H1 (cell line): ENCODE measurements at regions not wholly inside any gene's neighbourhood (a gene's known extent, or its start where the extent isn't known, plus 50 kb on each side); places are given as distances from the start of the nearest gene placed in this dataset.

Experiments
- CTCF ChIA-PET: fragments of 300-600 bp; sonication (Branson Sonifier 250); formaldehyde crosslinking; loops from one replicate; lab custom pipeline; 2021; ENCODE audit not compliant: partially characterized antibody; lab: Charles Lee
- POLR2A ChIA-PET: fragments of 300-600 bp; sonication (Branson Sonifier 250); formaldehyde crosslinking; loops from one replicate; lab custom pipeline; 2021; ENCODE audit warnings: inconsistent platforms; ENCODE audit not compliant: partially characterized antibody; lab: Charles Lee
- DNase-seq, 2 experiments: peaks; one replicate each; pipeline versions ENCODE4 v3.0.0 to v3.0.0-alpha.2; 2010 to 2022; ENCODE audit warnings: low spot score in 2 of 2, low read depth in 1 of 2, mixed read lengths in 1 of 2
- FAIRE-seq: peaks from 2 replicates; lab custom pipeline; 2011; peaks lifted over from hg19 to GRCh38; lab: Jason Lieb, UNC
- H2AFZ ChIP-seq: 2 replicates; pipeline ENCODE4 v1.8.1; 2012; ENCODE audit warnings: low read length, inconsistent platforms
- H2AK5ac ChIP-seq: 2 replicates; pipeline ENCODE4 v1.6.1; 2013; ENCODE audit warnings: low read depth, low read length
- H2BK120ac ChIP-seq: replicated peaks from 2 replicates; pipeline ENCODE3; 2013; ENCODE audit warnings: low read depth, low read length, inconsistent platforms
- H2BK12ac ChIP-seq: 2 replicates; pipeline ENCODE4 v1.6.1; 2013; ENCODE audit warnings: low read depth, low read length
- H2BK15ac ChIP-seq: 2 replicates; pipeline ENCODE4 v1.6.1; 2013; ENCODE audit warnings: low read length
- H2BK20ac ChIP-seq: 2 replicates; pipeline ENCODE4 v1.6.1; 2013; ENCODE audit warnings: low read length
- H2BK5ac ChIP-seq: 2 replicates; pipeline ENCODE4 v1.6.1; 2013; ENCODE audit warnings: low read depth, low read length
- H3K14ac ChIP-seq: 2 replicates; pipeline ENCODE4 v1.6.1; 2013; ENCODE audit warnings: inconsistent platforms; ENCODE audit not compliant: insufficient read length
- H3K18ac ChIP-seq: 2 replicates; pipeline ENCODE4 v1.6.1; 2013; ENCODE audit warnings: low read length; ENCODE audit errors: extremely low read depth
- H3K23ac ChIP-seq: 2 replicates; pipeline ENCODE4 v1.6.1; 2013; ENCODE audit warnings: inconsistent platforms; ENCODE audit not compliant: insufficient read length
- H3K23me2 ChIP-seq: 2 replicates; pipeline ENCODE4 v1.6.1; 2013; ENCODE audit warnings: low read depth, low read length
- H3K27ac ChIP-seq: 2 replicates; pipeline ENCODE4 v1.6.1; 2011; ENCODE audit warnings: low read depth, low read length, inconsistent platforms
- H3K27me3 ChIP-seq, 4 experiments: replicated peaks in 1 of 4; 1 replicate in 1 of 4; 2 replicates in 3 of 4; pipeline versions ENCODE4 v1.6.1 to v1.8.1; 2011 to 2013; ENCODE audit warnings: low read length in 3 of 4, mild to moderate bottlenecking in 3 of 4, inconsistent platforms in 2 of 4, mixed read lengths in 2 of 4, moderate library complexity in 1 of 4; ENCODE audit not compliant: control insufficient read depth in 3 of 4, insufficient read depth in 3 of 4; ENCODE audit errors: extremely low read depth in 1 of 4
- H3K36me3 ChIP-seq, 4 experiments: 2 replicates each; pipeline versions ENCODE4 v1.6.1 to v1.8.1; 2011 to 2013; ENCODE audit warnings: mild to moderate bottlenecking in 4 of 4, low read length in 3 of 4, moderate library complexity in 2 of 4, control low read depth in 1 of 4, inconsistent platforms in 1 of 4; ENCODE audit not compliant: insufficient read depth in 4 of 4, control insufficient read depth in 2 of 4
- H3K4ac ChIP-seq: replicated peaks from 2 replicates; pipeline ENCODE3; 2013; ENCODE audit warnings: low read length, low read depth, mixed read lengths, inconsistent platforms; ENCODE audit not compliant: insufficient read length
- H3K4me1 ChIP-seq, 4 experiments: replicated peaks in 1 of 4; 1 replicate in 1 of 4; 2 replicates in 3 of 4; pipeline versions ENCODE4 v1.6.1 to v1.8.1; 2011 to 2013; ENCODE audit warnings: low read length in 3 of 4, inconsistent platforms in 2 of 4, mixed read lengths in 1 of 4; ENCODE audit not compliant: insufficient read depth in 4 of 4, control insufficient read depth in 3 of 4
- H3K4me2 ChIP-seq, 2 experiments: 2 replicates each; pipeline versions ENCODE4 v1.6.1 to v1.8.1; 2011 to 2013; ENCODE audit warnings: low read depth in 2 of 2, low read length in 2 of 2, control low read depth in 1 of 2, inconsistent platforms in 1 of 2, mild to moderate bottlenecking in 1 of 2; ENCODE audit not compliant: insufficient read depth in 1 of 2
- H3K4me3 ChIP-seq, 4 experiments: fragments of 200-600, 300-600 bp in 1 of 4; sonication (generic), shearing (Covaris generic), sonication (Bioruptor Twin) in 1 of 4; 2 replicates each; pipeline versions ENCODE4 v1.5.1 to v1.8.1; 2011 to 2016; ENCODE audit warnings: low read length in 4 of 4, low read depth in 3 of 4, control low read depth in 2 of 4, inconsistent platforms in 2 of 4, mild to moderate bottlenecking in 2 of 4, mixed read lengths in 1 of 4, moderate library complexity in 1 of 4; ENCODE audit not compliant: insufficient read depth in 2 of 4; ENCODE audit errors: extremely low read depth in 1 of 4
- H3K56ac ChIP-seq: replicated peaks from 2 replicates; pipeline ENCODE3; 2013; ENCODE audit warnings: low read depth, mild to moderate bottlenecking, mixed read lengths, low read length, inconsistent platforms; ENCODE audit not compliant: insufficient read length
- H3K79me1 ChIP-seq: 2 replicates; pipeline ENCODE4 v1.6.1; 2013; ENCODE audit warnings: low read depth, low read length, control low read depth
- H3K79me2 ChIP-seq, 2 experiments: 2 replicates each; pipeline versions ENCODE4 v1.6.1 to v1.8.1; 2012 to 2013; ENCODE audit warnings: low read length in 2 of 2, mild to moderate bottlenecking in 2 of 2, inconsistent platforms in 1 of 2; ENCODE audit not compliant: insufficient read depth in 2 of 2, control insufficient read depth in 1 of 2
- H3K9ac ChIP-seq, 4 experiments: replicated peaks in 1 of 4; 1 replicate in 1 of 4; 2 replicates in 3 of 4; pipeline versions ENCODE4 v1.6.1 to v1.8.1; 2011 to 2013; ENCODE audit warnings: low read depth in 3 of 4, low read length in 3 of 4, control low read depth in 2 of 4, mild to moderate bottlenecking in 2 of 4, moderate library complexity in 2 of 4, inconsistent platforms in 1 of 4; ENCODE audit errors: extremely low read depth in 1 of 4
- H3K9me3 ChIP-seq, 2 experiments: 2 replicates each; pipeline versions ENCODE4 v1.6.1 to v1.8.1; 2012 to 2013; ENCODE audit warnings: mild to moderate bottlenecking in 2 of 2, moderate library complexity in 2 of 2, control low read depth in 1 of 2, inconsistent platforms in 1 of 2, low read depth in 1 of 2, low read length in 1 of 2, mixed read lengths in 1 of 2; ENCODE audit not compliant: insufficient read depth in 2 of 2
- H4K20me1 ChIP-seq, 2 experiments: replicated peaks in 1 of 2; 2 replicates each; pipeline versions ENCODE3 to v1.8.1; 2011 to 2013; ENCODE audit warnings: inconsistent platforms in 2 of 2, low read length in 2 of 2, mild to moderate bottlenecking in 1 of 2; ENCODE audit not compliant: insufficient read depth in 2 of 2, control insufficient read depth in 1 of 2
- H4K5ac ChIP-seq: 2 replicates; pipeline ENCODE4 v1.6.1; 2013; ENCODE audit warnings: low read length, low read depth, mixed read lengths, inconsistent platforms; ENCODE audit not compliant: insufficient read length
- H4K8ac ChIP-seq: 2 replicates; pipeline ENCODE4 v1.8.0; 2013; ENCODE audit warnings: mild to moderate bottlenecking, moderate library complexity, low read length, inconsistent platforms; ENCODE audit not compliant: insufficient read depth; ENCODE audit errors: extremely low read depth
- H4K91ac ChIP-seq: replicated peaks from 2 replicates; pipeline ENCODE3; 2013; ENCODE audit warnings: low read length, mixed read lengths, inconsistent platforms; ENCODE audit not compliant: insufficient read length
- CTCF ChIP-seq, 3 experiments: IDR thresholded peaks; 1 replicate in 2 of 3; 2 replicates in 1 of 3; pipeline versions ENCODE4 v1.5.1 to v1.6.1; 2011; ENCODE audit warnings: low read length in 3 of 3, mild to moderate bottlenecking in 3 of 3, inconsistent platforms in 2 of 3, low read depth in 1 of 3, moderate library complexity in 1 of 3; ENCODE audit not compliant: insufficient read depth in 1 of 3; ENCODE audit errors: control extremely low read depth in 1 of 3
- POLR2A ChIP-seq, 2 experiments: IDR thresholded peaks; 1 replicate in 1 of 2; 2 replicates in 1 of 2; pipeline ENCODE4 v1.6.1; 2011; ENCODE audit warnings: low read depth in 2 of 2, low read length in 2 of 2, mild to moderate bottlenecking in 2 of 2; ENCODE audit errors: control extremely low read depth in 1 of 2
- RAD21 ChIP-seq, 2 experiments: IDR thresholded peaks in 1 of 2; conservative IDR thresholded peaks in 1 of 2; 2 replicates each; pipeline ENCODE4 v1.6.1; 2011; ENCODE audit warnings: low read depth in 2 of 2, low read length in 2 of 2, improper control_type of control experiment in 1 of 2, inconsistent platforms in 1 of 2, mild to moderate bottlenecking in 1 of 2, moderate library complexity in 1 of 2
- SUZ12 ChIP-seq: fragments of 200-600 bp; sonication (generic); IDR thresholded peaks from 2 replicates; pipeline ENCODE4 v1.6.1; 2012; ENCODE audit warnings: mild to moderate bottlenecking, inconsistent platforms, low read length, moderate library complexity, mixed read lengths
- WGBS, 2 experiments: shearing (Covaris generic) in 1 of 2; methylation state at CpG; one replicate each; pipeline versions ENCODE4 v1.1.6 to v1.1.7; 2013 to 2015; ENCODE audit warnings: low lambda C conversion rate in 2 of 2, mixed read lengths in 2 of 2, inconsistent platforms in 1 of 2, low coverage in 1 of 2, missing lambda C conversion rate in 1 of 2; ENCODE audit not compliant: insufficient replicate concordance in 2 of 2, insufficient coverage in 1 of 2, insufficient read length in 1 of 2; ENCODE audit errors: extremely low coverage in 1 of 2, missing lambda C conversion rate in 1 of 2; 5-methylcytosine and 5-hydroxymethylcytosine counted together

GRCh38 chr7:13047061-13047460 lies 359.6 kb downstream of the ARL4A start:
- ChIA-PET POLR2A (no interaction called here), CTCF (interaction anchor here (0.6 kb wide), 1 partner anchor 410 kb away, joined by 3 read pairs; no protein-coding TSS in a partner anchor)
- Histone ChIP-seq H2AK5ac (no peak overlapping the region), H3K9ac (no peak overlapping the region), H3K79me2 (no peaks in the 10 kb centered on the region), H3K36me3 (no peaks in the 10 kb centered on the region), H3K23me2 (no peaks in the 10 kb centered on the region), H2BK5ac (no peak overlapping the region), H2BK15ac (no peak overlapping the region), H3K14ac (no peak overlapping the region), H4K20me1 (no peaks in the 10 kb centered on the region), H3K27me3 (no peaks in the 10 kb centered on the region), H2BK20ac (no peak overlapping the region), H3K79me1 (no peaks in the 10 kb centered on the region), H3K4me1 (no peaks in the 10 kb centered on the region), H4K8ac (no peak overlapping the region), H2BK12ac (no peak overlapping the region), H4K5ac (no peak overlapping the region), H3K9me3 (no peaks in the 10 kb centered on the region), H3K27ac (no peak overlapping the region), H3K23ac (no peak overlapping the region), H4K91ac (no peak overlapping the region), H3K18ac (no peak overlapping the region), H3K4me2 (no peak overlapping the region), H2AFZ (no peak overlapping the region), H3K4me3 (no peak overlapping the region), H3K4ac (no peak overlapping the region), H2BK120ac (no peak overlapping the region), H3K56ac (no peak overlapping the region)
- DNase-seq (no peak), FAIRE-seq (no peak)
- WGBS, 2 experiments: 82% methylated on average over 4 of the region's 4 CpGs; no CpG with 5 or more reads in 1 of the 2 experiments
- TF ChIP-seq RAD21 (IDR thresholded peaks at IDR 0.05 in 1 of 2, conservative IDR thresholded peaks at IDR 0.05 in 1 of 2; ENCODE audit: low read depth in 2 of 2, low read length in 2 of 2) (peak; percentile 21 to 40; a peak in 3 of 4 replicates), SUZ12 (no peak), CTCF (IDR thresholded peaks at IDR 0.05; ENCODE audit: control extremely low read depth in 1 of 3, insufficient read depth in 1 of 3, low read depth in 1 of 3, low read length in 3 of 3) (peak in 2 of 3 experiments; percentile 21 to 37; a peak in 3 of 4 replicates), POLR2A (IDR thresholded peaks at IDR 0.05; ENCODE audit: control extremely low read depth in 1 of 2, low read depth in 2 of 2, low read length in 2 of 2) (no peak)
